H9 (cell line): ENCODE measurements at regions not wholly inside any gene's neighbourhood (a gene's known extent, or its start where the extent isn't known, plus 50 kb on each side); places are given as distances from the start of the nearest gene placed in this dataset.

ENCODE experiments used
- DNase-seq: peaks from one replicate; pipeline ENCODE4 v3.0.0-alpha.2; 2017
- H2AFZ ChIP-seq: one replicate; pipeline ENCODE4 v1.6.1; 2013; ENCODE audit warnings: mild to moderate bottlenecking, low read length, control low read depth, moderate library complexity
- H2AK5ac ChIP-seq: 2 replicates; pipeline ENCODE4 v1.6.1; 2013; ENCODE audit warnings: low read length, control low read depth, mixed read lengths; ENCODE audit not compliant: insufficient read length
- H2BK120ac ChIP-seq: one replicate; pipeline ENCODE4 v1.6.1; 2013; ENCODE audit warnings: low read depth, mild to moderate bottlenecking, low read length, control low read depth, inconsistent platforms; ENCODE audit not compliant: poor library complexity, severe bottlenecking
- H2BK12ac ChIP-seq: 2 replicates; pipeline ENCODE4 v1.6.1; 2013; ENCODE audit warnings: low read length, control low read depth, mixed read lengths, low read depth; ENCODE audit not compliant: insufficient read length
- H2BK15ac ChIP-seq: 2 replicates; pipeline ENCODE4 v1.6.1; 2013; ENCODE audit warnings: low read depth, low read length, control low read depth
- H2BK20ac ChIP-seq: one replicate; pipeline ENCODE4 v1.6.1; 2013; ENCODE audit warnings: low read depth, mild to moderate bottlenecking, low read length, control low read depth, inconsistent platforms; ENCODE audit not compliant: poor library complexity, severe bottlenecking
- H2BK5ac ChIP-seq: 2 replicates; pipeline ENCODE4 v1.6.1; 2013; ENCODE audit warnings: low read length, control low read depth, mixed read lengths; ENCODE audit not compliant: insufficient read length
- H3K14ac ChIP-seq: 2 replicates; pipeline ENCODE4 v1.6.1; 2013; ENCODE audit warnings: low read length, control low read depth; ENCODE audit not compliant: insufficient read depth
- H3K18ac ChIP-seq: 2 replicates; pipeline ENCODE4 v1.6.1; 2013; ENCODE audit warnings: low read depth, mild to moderate bottlenecking, mixed read lengths, low read length, control low read depth; ENCODE audit not compliant: insufficient read length
- H3K23ac ChIP-seq: 2 replicates; pipeline ENCODE4 v1.6.1; 2013; ENCODE audit warnings: low read length, control low read depth, mixed read lengths, low read depth; ENCODE audit not compliant: insufficient read length
- H3K23me2 ChIP-seq: 2 replicates; pipeline ENCODE4 v1.6.1; 2013; ENCODE audit warnings: low read depth, mild to moderate bottlenecking, mixed read lengths, low read length, control low read depth; ENCODE audit not compliant: insufficient read length, poor library complexity, severe bottlenecking
- H3K27ac ChIP-seq: 2 replicates; pipeline ENCODE4 v1.5.1; 2013; ENCODE audit warnings: low read length, control low read depth, mixed read lengths, low read depth; ENCODE audit not compliant: insufficient read length
- H3K27me3 ChIP-seq: 2 replicates; pipeline ENCODE4 v1.6.1; 2013; ENCODE audit warnings: low read length, control low read depth, inconsistent platforms; ENCODE audit not compliant: insufficient read depth
- H3K4ac ChIP-seq: 2 replicates; pipeline ENCODE4 v1.6.1; 2013; ENCODE audit warnings: low read depth, mild to moderate bottlenecking, control low read depth, inconsistent platforms, low read length, moderate library complexity
- H3K4me1 ChIP-seq: 2 replicates; pipeline ENCODE4 v1.6.1; 2013; ENCODE audit warnings: low read length, control low read depth, inconsistent platforms; ENCODE audit not compliant: insufficient read depth
- H3K4me2 ChIP-seq: 2 replicates; pipeline ENCODE4 v1.6.1; 2013; ENCODE audit warnings: low read length, control low read depth, mixed read lengths; ENCODE audit not compliant: insufficient read length, insufficient read depth
- H3K56ac ChIP-seq: 2 replicates; pipeline ENCODE4 v1.6.1; 2013; ENCODE audit warnings: low read depth, mild to moderate bottlenecking, mixed read lengths, low read length, control low read depth; ENCODE audit not compliant: insufficient read length
- H3K79me1 ChIP-seq: 2 replicates; pipeline ENCODE4 v1.6.1; 2013; ENCODE audit warnings: low read depth, mild to moderate bottlenecking, moderate library complexity, low read length, control low read depth, inconsistent platforms; ENCODE audit not compliant: insufficient read depth, poor library complexity, severe bottlenecking
- H3K79me2 ChIP-seq: 2 replicates; pipeline ENCODE4 v1.6.1; 2013; ENCODE audit warnings: low read length, control low read depth, inconsistent platforms; ENCODE audit not compliant: insufficient read depth
- H3K9ac ChIP-seq: 2 replicates; pipeline ENCODE4 v1.6.1; 2013; ENCODE audit warnings: low read length, control low read depth, mixed read lengths; ENCODE audit not compliant: insufficient read length; ENCODE audit errors: extremely low read depth
- H3K9me3 ChIP-seq: one replicate; pipeline ENCODE4 v1.6.1; 2013; ENCODE audit warnings: low read depth, low read length, inconsistent platforms; ENCODE audit not compliant: control insufficient read depth
- H3T11ph ChIP-seq: one replicate; pipeline ENCODE4 v1.6.1; 2013; ENCODE audit warnings: mild to moderate bottlenecking, low read length, control low read depth, inconsistent platforms
- H4K20me1 ChIP-seq: one replicate; pipeline ENCODE4 v1.6.1; 2013; ENCODE audit not compliant: control insufficient read depth, insufficient read length, insufficient read depth
- H4K5ac ChIP-seq: 2 replicates; pipeline ENCODE4 v1.6.1; 2013; ENCODE audit warnings: low read depth, mild to moderate bottlenecking, mixed read lengths, low read length, control low read depth; ENCODE audit not compliant: insufficient read length
- H4K8ac ChIP-seq: replicated peaks from 2 replicates; pipeline ENCODE4 v1.6.1; 2013; ENCODE audit warnings: low read length, control low read depth, mixed read lengths, low read depth; ENCODE audit not compliant: insufficient read length
- H4K91ac ChIP-seq: 2 replicates; pipeline ENCODE4 v1.6.1; 2013; ENCODE audit warnings: low read depth, mild to moderate bottlenecking, moderate library complexity, mixed read lengths, low read length, control low read depth; ENCODE audit not compliant: insufficient read length
- H3K27ac Mint-ChIP-seq, 3 experiments: 2 replicates in 2 of 3; 3 replicates in 1 of 3; pipeline ENCODE4 v1.8.0; 2020 to 2021; ENCODE audit warnings: mixed read lengths in 3 of 3, mild to moderate bottlenecking in 1 of 3, moderate library complexity in 1 of 3
- H3K27me3 Mint-ChIP-seq: 2 replicates; pipeline ENCODE4 v1.8.0; 2021; ENCODE audit warnings: low read depth, mild to moderate bottlenecking, moderate library complexity, mixed read lengths
- H3K36me3 Mint-ChIP-seq, 3 experiments: 2 replicates in 2 of 3; 3 replicates in 1 of 3; pipeline ENCODE4 v1.8.0; 2020 to 2021; ENCODE audit warnings: low read depth in 3 of 3, mixed read lengths in 3 of 3; ENCODE audit not compliant: insufficient read depth in 1 of 3
- H3K4me1 Mint-ChIP-seq, 2 experiments: 2 replicates each; pipeline ENCODE4 v1.8.0; 2020; ENCODE audit warnings: mixed read lengths in 2 of 2
- H3K4me3 Mint-ChIP-seq, 2 experiments: 2 replicates in 1 of 2; 3 replicates in 1 of 2; pipeline ENCODE4 v1.8.0; 2020 to 2021; ENCODE audit warnings: mild to moderate bottlenecking in 2 of 2, mixed read lengths in 2 of 2, moderate library complexity in 1 of 2
- H3K9me3 Mint-ChIP-seq, 2 experiments: 2 replicates in 1 of 2; 3 replicates in 1 of 2; pipeline ENCODE4 v1.8.0; 2020; ENCODE audit warnings: mild to moderate bottlenecking in 2 of 2, mixed read lengths in 2 of 2, moderate library complexity in 1 of 2
- CTCF ChIP-seq: fragments of 200-600 bp; sonication (generic); conservative IDR thresholded peaks from 3 replicates; pipeline ENCODE4 v1.8.0; 2021; ENCODE audit warnings: antibody characterized with exemption, mild to moderate bottlenecking
- WGBS: extraction: QIAGEN DNeasy Blood & Tissue Kit; methylation state at CpG from one replicate; pipeline ENCODE4 v1.1.7; 2013; ENCODE audit warnings: missing lambda C conversion rate, low lambda C conversion rate, mixed read lengths; ENCODE audit not compliant: insufficient read length; ENCODE audit errors: extremely low coverage; 5-methylcytosine and 5-hydroxymethylcytosine counted together

GRCh38 chrX:9158611-9159010 lies 124.7 kb upstream of the FAM9B start:
- Mint-ChIP-seq H3K27me3 (peaks cover 2% of the 10 kb centered on the region; the same call in 1 of the 2 replicates), H3K27ac (no peak overlapping the region), H3K4me1 (peaks cover 9 to 19% of the 10 kb centered on the region in 2 experiments), H3K36me3 (peaks cover 0 to 10% (median 7%) of the 10 kb centered on the region in 3 experiments; a peak in 4 of 7 replicates), H3K9me3 (peaks cover 11 to 44% of the 10 kb centered on the region in 2 experiments; a peak in 4 of 5 replicates), H3K4me3 (no peak overlapping the region)
- no peak overlapping the region for H3K56ac ChIP-seq
- H4K8ac ChIP-seq, result no peak overlapping the region
- H3K23me2 ChIP-seq, result no peaks in the 10 kb centered on the region
- H3K4me2 ChIP-seq, result no peak overlapping the region
- no peak overlapping the region for H2AK5ac ChIP-seq
- no peak overlapping the region for H3K18ac ChIP-seq
- H3K9ac ChIP-seq, result no peak overlapping the region
- H3K27me3 ChIP-seq, result no peaks in the 10 kb centered on the region
- H3K27ac ChIP-seq, result no peak overlapping the region
- H2AFZ ChIP-seq, result no peak overlapping the region
- TF ChIP-seq CTCF, result no peak
- 0 out of 2 replicates have a peak, but pooled peaks cover 3% of the 10 kb centered on the region for H3K4me1 ChIP-seq
- H4K5ac ChIP-seq, result no peak overlapping the region
- H3K4ac ChIP-seq, result no peak overlapping the region
- H2BK15ac ChIP-seq, result no peak overlapping the region
- no CpG with 5 or more reads among the region's 7 CpGs for WGBS
- no peaks in the 10 kb centered on the region for H3K9me3 ChIP-seq
- peak overlapping the region; percentile 26 for H2BK20ac ChIP-seq
- DNase-seq, result no peak
- no peak overlapping the region for H3K14ac ChIP-seq
- no peaks in the 10 kb centered on the region for H3K79me2 ChIP-seq
- H3K79me1 ChIP-seq, result no peaks in the 10 kb centered on the region
- H4K91ac ChIP-seq, result no peak overlapping the region
- no peak overlapping the region for H2BK12ac ChIP-seq
- H4K20me1 ChIP-seq, result no peaks in the 10 kb centered on the region
- H3T11ph ChIP-seq, result no peak overlapping the region
- no peak overlapping the region for H3K23ac ChIP-seq
- H2BK120ac ChIP-seq, result no peak overlapping the region
- no peak overlapping the region for H2BK5ac ChIP-seq
